ENCODE measurements at regions not wholly inside any gene's neighbourhood (a gene's known extent, or its start where the extent isn't known, plus 50 kb on each side); places are given as distances from the start of the nearest gene placed in this dataset.
"Not testable (repeated sequence)": the region's sequence is repeated elsewhere in the genome, so short reads cannot be mapped to it uniquely, and the experiment has no call there.

DNA sequence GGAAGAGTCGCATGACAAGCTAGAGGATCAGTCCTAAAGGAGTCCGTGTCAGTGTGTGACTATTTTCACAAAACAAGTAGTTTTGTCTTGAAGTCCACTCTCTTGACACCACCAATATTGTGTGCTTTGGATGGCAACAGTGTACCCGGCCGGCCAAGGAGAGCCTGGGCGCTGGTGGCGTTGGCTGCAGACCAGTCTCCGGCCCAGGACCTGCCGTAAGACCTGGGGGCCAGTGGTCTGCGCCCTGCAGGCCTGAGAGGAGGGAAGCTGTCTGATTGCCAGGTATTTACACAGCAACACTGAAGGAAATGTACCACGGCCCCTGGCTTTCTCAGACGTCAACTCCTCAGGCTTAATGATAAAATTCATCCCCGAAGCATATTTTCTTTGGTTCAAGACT is 472.4 kb upstream of the SALL3 start:
- H3K4me1 ChIP-seq (ENCODE audit: insufficient read depth, low read length): no peaks in the 10 kb centered on the region
- no peaks in the 10 kb centered on the region for H3K36me3 ChIP-seq (ENCODE audit: insufficient read depth, low read depth, low read length)
- H3K9ac ChIP-seq (ENCODE audit: low read depth, low read length): no peak overlapping the region
- H3K9me3 ChIP-seq (ENCODE audit: insufficient read depth, low read depth, low read length): no peaks in the 10 kb centered on the region
- H3K27me3 ChIP-seq (ENCODE audit: insufficient read depth, low read length): peaks cover 17% of the 10 kb centered on the region
- H3K4me3 ChIP-seq (ENCODE audit: low read length): no peak overlapping the region
- H3K27ac ChIP-seq (ENCODE audit: low read length): no peak overlapping the region

DNA sequence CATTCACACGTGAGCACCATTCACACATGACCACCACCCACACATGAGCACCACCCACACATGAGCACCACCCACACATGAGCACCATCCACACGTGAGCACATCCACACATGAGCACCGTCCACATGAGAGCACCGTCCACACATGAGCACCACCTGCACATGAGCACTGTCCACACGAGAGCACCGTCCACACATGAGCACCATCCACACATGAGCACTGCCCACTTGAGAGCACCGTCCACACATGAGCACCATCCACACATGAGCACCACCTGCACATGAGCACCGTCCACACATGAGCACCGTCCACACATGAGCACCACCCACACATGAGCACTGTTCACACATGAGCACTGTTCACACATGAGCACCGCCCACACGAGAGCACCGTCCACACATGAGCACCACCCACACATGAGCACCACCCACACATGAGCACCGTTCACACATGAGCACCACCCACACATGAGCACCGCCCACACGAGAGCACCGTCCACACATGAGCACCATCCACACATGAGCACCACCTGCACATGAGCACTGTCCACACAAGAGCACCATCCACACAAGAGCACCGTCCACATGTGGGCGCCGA is 471.3 kb upstream of the SALL3 start:
- not testable (repeated sequence) for H3K27ac ChIP-seq (ENCODE audit: low read length); H3K4me1 ChIP-seq (ENCODE audit: insufficient read depth, low read length); H3K4me3 ChIP-seq (ENCODE audit: low read length); H3K9me3 ChIP-seq (ENCODE audit: insufficient read depth, low read depth, low read length); H3K9ac ChIP-seq (ENCODE audit: low read depth, low read length); H3K36me3 ChIP-seq (ENCODE audit: insufficient read depth, low read depth, low read length)
- peaks cover 17% of the 10 kb centered on the region for H3K27me3 ChIP-seq (ENCODE audit: insufficient read depth, low read length)

- Histone ChIP-seq H3K4me3 (ENCODE audit: low read length) (no peak overlapping the region), H3K27me3 (ENCODE audit: insufficient read depth, low read length) (peaks cover 17% of the 10 kb centered on the region), H3K36me3 (ENCODE audit: insufficient read depth, low read depth, low read length) (no peaks in the 10 kb centered on the region), H3K9ac (ENCODE audit: low read depth, low read length) (no peak overlapping the region), H3K27ac (ENCODE audit: low read length) (no peak overlapping the region), H3K9me3 (ENCODE audit: insufficient read depth, low read depth, low read length) (no peaks in the 10 kb centered on the region), H3K4me1 (ENCODE audit: insufficient read depth, low read length) (no peaks in the 10 kb centered on the region)
These were observed 469.5 kb upstream of the SALL3 start for GRCh38 chr18:78510091-78510490.

- Histone ChIP-seq H3K4me3 (ENCODE audit: low read length) (no peak overlapping the region), H3K27me3 (ENCODE audit: insufficient read depth, low read length) (peaks cover 17% of the 10 kb centered on the region), H3K9me3 (ENCODE audit: insufficient read depth, low read depth, low read length) (no peaks in the 10 kb centered on the region), H3K27ac (ENCODE audit: low read length) (no peak overlapping the region), H3K4me1 (ENCODE audit: insufficient read depth, low read length) (no peaks in the 10 kb centered on the region), H3K9ac (ENCODE audit: low read depth, low read length) (no peak overlapping the region), H3K36me3 (ENCODE audit: insufficient read depth, low read depth, low read length) (no peaks in the 10 kb centered on the region)
These were observed 469.0 kb upstream of the SALL3 start for GRCh38 chr18:78510636-78511035.

DNA sequence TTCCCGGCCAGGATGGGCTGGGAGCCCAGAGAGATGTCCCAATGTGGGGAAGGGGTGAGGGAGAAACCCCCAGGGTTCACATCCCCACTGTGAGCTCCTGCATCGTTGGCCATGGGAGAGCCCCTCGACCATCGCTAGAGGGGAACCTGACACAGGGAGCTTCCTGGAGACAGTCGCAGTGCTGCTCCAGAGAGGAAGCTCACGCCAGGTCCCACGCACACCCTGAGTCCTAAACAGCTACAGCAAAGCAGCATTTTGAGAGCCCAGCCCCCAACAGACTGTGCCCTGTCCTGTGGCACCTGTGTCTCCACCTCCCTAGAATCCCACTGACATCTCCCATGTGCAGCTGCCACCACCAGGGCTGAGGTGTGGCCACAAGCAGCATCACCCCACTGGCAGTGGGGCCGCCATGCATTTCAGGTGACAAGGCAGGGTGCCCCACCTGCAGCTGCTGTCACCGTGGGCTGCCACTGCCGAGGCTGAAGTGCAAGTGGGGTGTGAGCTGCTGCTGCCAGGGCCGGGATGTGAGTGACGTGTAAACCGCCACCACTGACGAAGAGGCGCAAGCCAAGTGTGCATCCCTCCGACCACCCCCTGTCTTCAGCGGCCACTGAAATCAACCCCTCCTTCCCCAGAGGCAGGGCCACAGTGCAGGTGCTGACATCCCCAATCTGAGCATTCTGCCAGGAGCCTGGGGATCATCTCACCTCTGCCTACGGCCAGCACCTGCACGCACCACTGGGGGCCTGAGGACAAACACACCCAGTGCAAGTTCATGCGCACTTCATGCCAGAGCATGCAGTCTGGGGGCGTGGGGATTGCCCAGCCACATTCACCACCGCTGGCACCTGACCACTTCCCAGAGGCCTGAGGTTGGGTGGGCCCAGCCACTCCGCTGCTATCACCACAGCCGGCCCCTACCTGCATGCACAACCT is 467.7 kb upstream of the SALL3 start:
- no peak overlapping the region for H3K9ac ChIP-seq (ENCODE audit: low read depth, low read length)
- no peaks in the 10 kb centered on the region for H3K9me3 ChIP-seq (ENCODE audit: insufficient read depth, low read depth, low read length)
- no peak overlapping the region for H3K27ac ChIP-seq (ENCODE audit: low read length)
- H3K4me1 ChIP-seq (ENCODE audit: insufficient read depth, low read length): no peaks in the 10 kb centered on the region
- no peak overlapping the region for H3K4me3 ChIP-seq (ENCODE audit: low read length)
- peaks cover 10% of the 10 kb centered on the region for H3K27me3 ChIP-seq (ENCODE audit: insufficient read depth, low read length)
- no peaks in the 10 kb centered on the region for H3K36me3 ChIP-seq (ENCODE audit: insufficient read depth, low read depth, low read length)

DNA sequence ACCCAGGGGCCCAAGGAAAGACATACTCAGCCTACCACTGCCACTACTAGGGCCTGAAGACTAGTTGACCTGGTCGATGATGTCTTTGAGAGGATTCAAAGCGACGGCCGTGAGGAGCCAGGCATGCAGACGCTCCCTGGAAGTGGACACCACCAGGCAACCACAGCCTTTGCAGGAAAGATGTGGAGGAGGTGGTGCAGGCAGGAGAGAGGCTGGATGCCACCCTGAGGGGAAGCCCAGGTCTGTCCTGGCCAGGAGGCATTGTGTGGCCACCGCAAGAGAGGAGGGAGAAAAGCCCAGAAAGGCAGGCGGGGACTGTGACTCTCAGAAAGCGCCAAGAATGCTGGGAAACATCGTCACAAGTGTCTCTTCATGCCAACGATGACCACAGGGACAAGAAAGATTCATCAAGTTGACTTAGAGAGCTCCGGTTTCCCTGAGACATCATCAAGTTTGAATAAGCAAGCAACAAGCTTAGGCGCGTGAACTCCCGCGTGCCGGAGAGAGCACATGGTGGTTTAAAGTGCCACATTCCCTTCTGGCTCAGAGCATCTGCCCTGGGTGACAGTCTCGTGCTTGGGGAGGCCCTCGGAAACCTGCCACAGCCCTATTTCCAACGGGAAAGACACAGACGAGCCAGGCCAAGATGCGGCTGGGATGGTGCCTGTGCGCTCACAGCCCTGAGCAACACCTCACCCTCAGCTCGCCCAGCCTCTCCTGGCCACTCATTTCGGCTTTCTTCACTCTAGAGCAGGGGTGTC is 464.5 kb upstream of the SALL3 start:
- no peaks in the 10 kb centered on the region for H3K9me3 ChIP-seq (ENCODE audit: insufficient read depth, low read depth, low read length)
- peaks cover 3% of the 10 kb centered on the region; the same call in 1 of the 2 replicates for H3K27me3 ChIP-seq (ENCODE audit: insufficient read depth, low read length)
- no peaks in the 10 kb centered on the region for H3K36me3 ChIP-seq (ENCODE audit: insufficient read depth, low read depth, low read length)
- no peaks in the 10 kb centered on the region for H3K4me1 ChIP-seq (ENCODE audit: insufficient read depth, low read length)
- H3K9ac ChIP-seq (ENCODE audit: low read depth, low read length): no peak overlapping the region
- H3K27ac ChIP-seq (ENCODE audit: low read length): no peak overlapping the region
- H3K4me3 ChIP-seq (ENCODE audit: low read length): no peak overlapping the region

DNA sequence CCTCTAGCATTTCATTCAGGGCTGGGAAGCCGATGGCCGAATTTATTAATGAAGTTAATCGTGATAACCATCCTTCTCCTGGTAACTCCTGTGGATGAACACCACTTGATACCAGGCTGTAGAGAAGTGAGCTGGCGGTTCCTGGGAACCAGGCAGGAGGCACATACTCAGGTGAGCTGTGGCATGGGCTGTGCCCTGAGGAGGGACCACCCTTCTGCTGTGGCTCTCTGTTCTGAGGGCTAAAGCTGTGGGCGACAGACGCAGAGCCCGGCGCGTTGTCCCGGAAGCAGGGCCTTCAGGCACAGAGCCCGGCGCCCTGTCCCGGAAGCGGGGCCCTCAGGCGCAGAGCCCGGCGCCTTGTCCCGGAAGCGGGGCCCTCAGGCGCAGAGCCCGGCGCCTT is 462.3 kb upstream of the SALL3 start:
- Histone ChIP-seq H3K36me3 (ENCODE audit: insufficient read depth, low read depth, low read length) (no peaks in the 10 kb centered on the region), H3K4me3 (ENCODE audit: low read length) (no peak overlapping the region), H3K9ac (ENCODE audit: low read depth, low read length) (no peak overlapping the region), H3K27ac (ENCODE audit: low read length) (no peak overlapping the region), H3K9me3 (ENCODE audit: insufficient read depth, low read depth, low read length) (no peaks in the 10 kb centered on the region), H3K4me1 (ENCODE audit: insufficient read depth, low read length) (no peaks in the 10 kb centered on the region), H3K27me3 (ENCODE audit: insufficient read depth, low read length) (no peaks in the 10 kb centered on the region)

GRCh38 chr18:78517973-78518372 is 461.6 kb upstream of the SALL3 start:
- Histone ChIP-seq H3K36me3 (ENCODE audit: insufficient read depth, low read depth, low read length) (no peaks in the 10 kb centered on the region), H3K9ac (ENCODE audit: low read depth, low read length) (no peak overlapping the region)

DNA sequence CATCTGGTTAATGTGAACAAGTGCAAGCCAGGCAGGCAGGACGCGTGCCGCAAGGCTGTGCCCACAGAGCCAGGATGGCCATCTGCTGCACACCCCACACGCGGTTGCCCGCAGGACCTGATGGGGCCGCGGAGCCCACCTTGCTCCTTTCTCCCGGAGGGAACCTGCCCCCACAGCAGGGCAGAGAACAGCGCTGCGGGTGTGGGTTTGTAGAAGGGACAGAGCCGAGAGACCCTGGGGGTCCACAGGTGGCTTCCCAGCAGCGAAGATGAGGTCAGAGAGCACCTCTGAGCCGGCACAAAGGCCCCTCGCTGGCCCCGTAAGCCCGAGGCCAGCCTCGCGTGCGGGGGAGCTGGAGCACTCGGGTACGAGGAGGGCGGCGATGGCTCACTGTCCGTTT is 460.8 kb upstream of the SALL3 start:
- no peaks in the 10 kb centered on the region for H3K4me1 ChIP-seq (ENCODE audit: insufficient read depth, low read length)
- no peaks in the 10 kb centered on the region for H3K36me3 ChIP-seq (ENCODE audit: insufficient read depth, low read depth, low read length)
- no peak overlapping the region for H3K9ac ChIP-seq (ENCODE audit: low read depth, low read length)
- no peaks in the 10 kb centered on the region for H3K27me3 ChIP-seq (ENCODE audit: insufficient read depth, low read length)
- H3K9me3 ChIP-seq (ENCODE audit: insufficient read depth, low read depth, low read length): no peaks in the 10 kb centered on the region
- H3K27ac ChIP-seq (ENCODE audit: low read length): no peak overlapping the region
- H3K4me3 ChIP-seq (ENCODE audit: low read length): no peak overlapping the region

More at GRCh38 chr18:78517973-78518372, 461.6 kb upstream of the SALL3 start:
- Histone ChIP-seq H3K4me1 (ENCODE audit: insufficient read depth, low read length) (no peaks in the 10 kb centered on the region), H3K4me3 (ENCODE audit: low read length) (no peak overlapping the region), H3K27ac (ENCODE audit: low read length) (no peak overlapping the region), H3K27me3 (ENCODE audit: insufficient read depth, low read length) (no peaks in the 10 kb centered on the region), H3K9me3 (ENCODE audit: insufficient read depth, low read depth, low read length) (no peaks in the 10 kb centered on the region)

GRCh38 chr18:78519394-78520062 is 460.1 kb upstream of the SALL3 start:
- no peak overlapping the region for H3K4me3 ChIP-seq (ENCODE audit: low read length)
- H3K36me3 ChIP-seq (ENCODE audit: insufficient read depth, low read depth, low read length): no peaks in the 10 kb centered on the region
- no peaks in the 10 kb centered on the region for H3K27me3 ChIP-seq (ENCODE audit: insufficient read depth, low read length)
- no peaks in the 10 kb centered on the region for H3K9me3 ChIP-seq (ENCODE audit: insufficient read depth, low read depth, low read length)
- H3K27ac ChIP-seq (ENCODE audit: low read length): no peak overlapping the region
- no peaks in the 10 kb centered on the region for H3K4me1 ChIP-seq (ENCODE audit: insufficient read depth, low read length)
- H3K9ac ChIP-seq (ENCODE audit: low read depth, low read length): no peak overlapping the region

- Histone ChIP-seq H3K4me1 (ENCODE audit: insufficient read depth, low read length) (no peaks in the 10 kb centered on the region), H3K9ac (ENCODE audit: low read depth, low read length) (no peak overlapping the region), H3K27ac (ENCODE audit: low read length) (no peak overlapping the region), H3K9me3 (ENCODE audit: insufficient read depth, low read depth, low read length) (no peaks in the 10 kb centered on the region), H3K36me3 (ENCODE audit: insufficient read depth, low read depth, low read length) (no peaks in the 10 kb centered on the region), H3K27me3 (ENCODE audit: insufficient read depth, low read length) (no peaks in the 10 kb centered on the region), H3K4me3 (ENCODE audit: low read length) (no peak overlapping the region)
These were observed 458.5 kb upstream of the SALL3 start for GRCh38 chr18:78521136-78521535.
